ENCODE measurements at regions not wholly inside any gene's neighbourhood (a gene's known extent, or its start where the extent isn't known, plus 50 kb on each side); places are given as distances from the start of the nearest gene placed in this dataset.

- no peak overlapping the region for H2AFZ ChIP-seq (ENCODE audit: low read length)
Observed at GRCh38 chr12:97387844-97388243, 74.8 kb upstream of the RMST start.

GRCh38 chr12:97394657-97395056 lies 67.9 kb upstream of the RMST start:
- H3K79me2 ChIP-seq (ENCODE audit: insufficient read depth, low read length), result no peaks in the 10 kb centered on the region
- no peaks in the 10 kb centered on the region for H4K20me1 ChIP-seq (ENCODE audit: insufficient read depth, low read length)
- H3K4me1 ChIP-seq (ENCODE audit: insufficient read depth, low read length), result no peaks in the 10 kb centered on the region
- TF ChIP-seq CTCF (IDR thresholded peaks at IDR 0.05; ENCODE audit: extremely low read depth, low read depth, low read length), result no peak
- no peak for DNase-seq (ENCODE audit: insufficient read length, low spot score, missing footprints)
- no peaks in the 10 kb centered on the region for H3K36me3 ChIP-seq (ENCODE audit: insufficient read depth, low read length)
- H3K27me3 ChIP-seq (ENCODE audit: insufficient read depth, low read length), result no peaks in the 10 kb centered on the region
- H2AFZ ChIP-seq (ENCODE audit: low read length), result no peak overlapping the region
- H3K4me3 ChIP-seq (ENCODE audit: insufficient read depth, low read length), result no peak overlapping the region
- no peaks in the 10 kb centered on the region for H3K9me3 ChIP-seq (ENCODE audit: low read depth, low read length)
- no peak overlapping the region for H3K27ac ChIP-seq (ENCODE audit: low read depth, low read length)
- H3K4me2 ChIP-seq (ENCODE audit: insufficient read depth, low read length), result no peak overlapping the region

More at GRCh38 chr12:97387844-97388243, 74.8 kb upstream of the RMST start:
- Histone ChIP-seq H3K4me3 (ENCODE audit: insufficient read depth, low read length) (no peak overlapping the region), H3K9me3 (ENCODE audit: low read depth, low read length) (no peaks in the 10 kb centered on the region), H3K4me1 (ENCODE audit: insufficient read depth, low read length) (no peaks in the 10 kb centered on the region), H3K4me2 (ENCODE audit: insufficient read depth, low read length) (no peak overlapping the region), H3K36me3 (ENCODE audit: insufficient read depth, low read length) (no peaks in the 10 kb centered on the region), H3K27me3 (ENCODE audit: insufficient read depth, low read length) (no peaks in the 10 kb centered on the region), H3K79me2 (ENCODE audit: insufficient read depth, low read length) (no peaks in the 10 kb centered on the region), H3K27ac (ENCODE audit: low read depth, low read length) (no peak overlapping the region), H4K20me1 (ENCODE audit: insufficient read depth, low read length) (no peaks in the 10 kb centered on the region)
- TF ChIP-seq CTCF (IDR thresholded peaks at IDR 0.05; ENCODE audit: extremely low read depth, low read depth, low read length), result no peak
- DNase-seq (ENCODE audit: insufficient read length, low spot score, missing footprints), result no peak

- Histone ChIP-seq H3K27ac (ENCODE audit: low read depth, low read length) (no peak overlapping the region), H2AFZ (ENCODE audit: low read length) (no peak overlapping the region), H3K27me3 (ENCODE audit: insufficient read depth, low read length) (no peaks in the 10 kb centered on the region), H3K79me2 (ENCODE audit: insufficient read depth, low read length) (no peaks in the 10 kb centered on the region), H3K4me1 (ENCODE audit: insufficient read depth, low read length) (no peaks in the 10 kb centered on the region), H3K9me3 (ENCODE audit: low read depth, low read length) (no peaks in the 10 kb centered on the region), H3K4me3 (ENCODE audit: insufficient read depth, low read length) (no peak overlapping the region), H3K4me2 (ENCODE audit: insufficient read depth, low read length) (no peak overlapping the region), H4K20me1 (ENCODE audit: insufficient read depth, low read length) (no peaks in the 10 kb centered on the region), H3K36me3 (ENCODE audit: insufficient read depth, low read length) (no peaks in the 10 kb centered on the region)
- TF ChIP-seq CTCF (IDR thresholded peaks at IDR 0.05; ENCODE audit: extremely low read depth, low read depth, low read length), result no peak
- DNase-seq (ENCODE audit: insufficient read length, low spot score, missing footprints), result no peak
Observed at GRCh38 chr12:97397008-97397407, 65.6 kb upstream of the RMST start.

GRCh38 chr12:97398704-97399103 lies 63.9 kb upstream of the RMST start:
- Histone ChIP-seq H3K4me1 (ENCODE audit: insufficient read depth, low read length) (no peaks in the 10 kb centered on the region), H3K27me3 (ENCODE audit: insufficient read depth, low read length) (no peaks in the 10 kb centered on the region), H3K27ac (ENCODE audit: low read depth, low read length) (no peak overlapping the region), H4K20me1 (ENCODE audit: insufficient read depth, low read length) (no peaks in the 10 kb centered on the region), H3K36me3 (ENCODE audit: insufficient read depth, low read length) (no peaks in the 10 kb centered on the region), H3K4me3 (ENCODE audit: insufficient read depth, low read length) (no peak overlapping the region), H3K79me2 (ENCODE audit: insufficient read depth, low read length) (no peaks in the 10 kb centered on the region), H2AFZ (ENCODE audit: low read length) (no peak overlapping the region), H3K9me3 (ENCODE audit: low read depth, low read length) (no peaks in the 10 kb centered on the region), H3K4me2 (ENCODE audit: insufficient read depth, low read length) (no peak overlapping the region)
- TF ChIP-seq CTCF (IDR thresholded peaks at IDR 0.05; ENCODE audit: extremely low read depth, low read depth, low read length), result no peak
- DNase-seq (ENCODE audit: insufficient read length, low spot score, missing footprints), result no peak

All from osteoblast (primary cell).